SK-N-MC (cell line): ENCODE measurements at regions not wholly inside any gene's neighbourhood (a gene's known extent, or its start where the extent isn't known, plus 50 kb on each side); places are given as distances from the start of the nearest gene placed in this dataset.
"Not testable (repeated sequence)": the region's sequence is repeated elsewhere in the genome, so short reads cannot be mapped to it uniquely, and the experiment has no call there.

Experiments used
- DNase-seq: peaks from one replicate; pipeline ENCODE4 v3.0.0-alpha.2; 2011; ENCODE audit warnings: low read depth, low spot score
- H3K27ac ChIP-seq: fragments of 200-600 bp; sonication (generic); 2 replicates; pipeline ENCODE4 v1.5.1; 2016; ENCODE audit warnings: mixed run types
- H3K36me3 ChIP-seq: fragments of 200-600 bp; sonication (generic); 2 replicates; pipeline ENCODE4 v1.6.1; 2017; ENCODE audit warnings: antibody characterized with exemption, low read length, mixed read lengths; ENCODE audit not compliant: insufficient read depth
- H3K4me3 ChIP-seq: fragments of 200-600 bp; sonication (generic); 2 replicates; pipeline ENCODE4 v1.5.1; 2016
- H3K9ac ChIP-seq: fragments of 200-600 bp; sonication (generic); 2 replicates; pipeline ENCODE4 v1.8.0; 2017; ENCODE audit warnings: mixed run types, mixed read lengths; ENCODE audit not compliant: insufficient read length
- H3K9me3 ChIP-seq: fragments of 200-600 bp; sonication (generic); 2 replicates; pipeline ENCODE4 v1.6.1; 2017; ENCODE audit warnings: low read depth, mild to moderate bottlenecking, antibody characterized with exemption, low read length, moderate library complexity, mixed read lengths
- EZH2 ChIP-seq: fragments of 200-600 bp; sonication (generic); IDR thresholded peaks from one replicate; pipeline ENCODE4 v1.6.1; 2017; ENCODE audit warnings: antibody characterized with exemption
- FOXP2 ChIP-seq: optimal IDR thresholded peaks from 2 replicates; pipeline ENCODE3; 2011; ENCODE audit warnings: mild to moderate bottlenecking, moderate library complexity; ENCODE audit not compliant: insufficient read depth; ENCODE audit errors: extremely low read length, control extremely low read depth
- POLR2AphosphoS5 ChIP-seq: IDR thresholded peaks from 2 replicates; pipeline ENCODE4 v1.6.1; 2012; ENCODE audit warnings: mild to moderate bottlenecking, low read depth, low read length, borderline replicate concordance

DNA sequence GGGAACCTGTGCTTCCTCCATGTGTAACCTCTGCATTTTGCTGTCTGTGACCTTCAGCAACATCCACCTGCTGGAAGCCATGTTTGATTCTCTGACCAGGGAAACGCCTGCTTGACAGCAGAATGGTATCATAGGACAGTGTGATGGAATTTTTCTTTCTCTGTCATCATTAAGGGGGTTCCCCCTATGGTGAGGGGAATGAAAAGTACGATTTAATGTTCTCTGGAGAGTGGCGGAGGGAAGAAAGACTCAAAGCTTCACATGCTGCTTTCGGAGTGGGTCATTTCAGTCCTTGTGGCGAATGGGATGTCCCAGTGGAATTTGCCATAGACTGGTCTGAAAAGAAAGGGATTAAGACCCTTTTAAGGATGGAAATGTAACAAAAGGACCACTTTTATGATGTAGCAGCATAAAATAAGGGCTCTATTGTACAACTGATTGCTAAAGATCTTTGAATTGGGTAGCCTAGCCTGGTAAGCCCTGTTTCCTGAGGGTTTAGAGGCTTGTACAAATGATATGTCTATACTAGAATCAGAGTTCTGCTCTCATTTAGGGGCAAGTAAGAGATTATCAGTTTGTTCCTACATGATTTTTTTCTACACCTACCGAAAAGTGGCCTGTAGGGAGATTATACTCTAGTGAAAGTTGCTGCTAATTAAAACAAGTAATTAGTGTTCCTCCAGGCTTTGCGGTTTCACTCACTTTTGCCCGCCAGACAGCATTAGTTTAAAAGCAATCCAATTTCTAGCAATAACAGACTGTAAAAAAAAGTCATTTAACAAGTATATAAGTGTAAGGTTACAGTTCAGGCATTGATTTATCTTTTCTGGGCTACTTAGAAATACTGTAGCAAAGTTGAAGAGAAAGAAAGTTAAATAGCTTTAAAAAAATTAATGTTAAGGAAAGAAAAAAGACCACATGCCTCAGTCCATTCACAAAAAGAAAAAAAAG, 904.5 kb downstream of the NR2F1-AS1 start:
- no peaks in the 10 kb centered on the region for H3K9me3 ChIP-seq
- H3K36me3 ChIP-seq, result no peaks in the 10 kb centered on the region
- no peak for DNase-seq
- peak overlapping the region; percentile 20; the same call in 1 of the 2 replicates for H3K27ac ChIP-seq
- H3K9ac ChIP-seq, result no peak overlapping the region
- TF ChIP-seq FOXP2 (no peak), POLR2AphosphoS5 (no peak), EZH2 (no peak)
- no peak overlapping the region for H3K4me3 ChIP-seq

DNA sequence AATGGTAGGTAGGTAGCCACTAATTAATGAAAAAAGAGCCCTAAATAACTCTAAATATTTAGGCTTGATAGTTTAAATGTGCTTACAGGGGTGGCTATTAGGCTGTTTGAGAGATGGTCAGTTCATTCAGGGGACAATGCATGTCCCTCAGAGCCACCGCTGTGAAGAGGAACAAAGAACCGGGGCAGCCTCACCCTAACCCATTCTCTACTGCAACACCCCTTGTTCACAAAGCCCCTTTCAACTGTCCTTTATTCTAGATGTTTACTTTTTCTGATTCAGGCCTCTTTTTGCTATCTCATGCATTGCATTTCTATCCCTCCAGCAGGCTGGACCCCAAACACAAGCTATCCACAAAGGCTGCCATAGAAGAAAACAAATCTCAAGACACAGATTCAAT, 906.7 kb downstream of the NR2F1-AS1 start:
- Histone ChIP-seq H3K27ac (no peak overlapping the region), H3K36me3 (no peaks in the 10 kb centered on the region), H3K9ac (no peak overlapping the region), H3K9me3 (no peaks in the 10 kb centered on the region), H3K4me3 (no peak overlapping the region)
- no peak for DNase-seq
- TF ChIP-seq EZH2 (no peak), POLR2AphosphoS5 (no peak), FOXP2 (no peak)

- no peaks in the 10 kb centered on the region for H3K36me3 ChIP-seq
- no peak for DNase-seq
- H3K9me3 ChIP-seq, result no peaks in the 10 kb centered on the region
- no peak overlapping the region for H3K27ac ChIP-seq
- no peak for TF ChIP-seq FOXP2
- TF ChIP-seq EZH2, result no peak
- TF ChIP-seq POLR2AphosphoS5, result no peak
- no peak overlapping the region for H3K4me3 ChIP-seq
- no peak overlapping the region for H3K9ac ChIP-seq
These were observed 915.5 kb downstream of the NR2F1-AS1 start for GRCh38 chr5:92665506-92665905.

GRCh38 chr5:92662741-92663140, 918.3 kb downstream of the NR2F1-AS1 start:
- Histone ChIP-seq H3K9me3 (no peaks in the 10 kb centered on the region), H3K27ac (peak overlapping the region; percentile 26; the same call in 1 of the 2 replicates), H3K36me3 (no peaks in the 10 kb centered on the region), H3K9ac (no peak overlapping the region), H3K4me3 (no peak overlapping the region)
- no peak for DNase-seq
- TF ChIP-seq EZH2 (no peak), POLR2AphosphoS5 (no peak), FOXP2 (no peak)

DNA sequence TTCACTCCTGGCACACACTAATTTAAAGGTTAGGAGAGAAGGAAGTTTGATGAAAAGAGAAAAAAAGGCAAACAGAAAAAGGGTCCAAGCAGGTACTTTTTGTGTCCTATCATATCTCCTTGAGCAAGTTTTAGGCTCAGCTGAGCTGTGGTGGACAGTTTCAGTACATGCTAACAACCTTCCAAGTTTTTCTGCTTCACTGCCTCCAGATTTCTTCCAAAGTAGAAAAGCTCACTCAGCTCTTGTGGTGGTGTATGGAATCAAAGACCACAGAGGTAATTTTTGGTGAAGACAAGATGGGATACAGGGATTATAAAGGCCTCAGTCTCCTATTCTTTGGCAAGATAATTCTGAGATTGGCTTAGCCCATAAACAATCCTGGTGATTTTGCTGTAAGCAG, 921.8 kb downstream of the NR2F1-AS1 start:
- H3K9me3 ChIP-seq, result no peaks in the 10 kb centered on the region
- DNase-seq, result no peak
- H3K9ac ChIP-seq, result no peak overlapping the region
- peak overlapping the region; percentile 10; the same call in 1 of the 2 replicates for H3K27ac ChIP-seq
- no peak overlapping the region for H3K4me3 ChIP-seq
- H3K36me3 ChIP-seq, result no peaks in the 10 kb centered on the region
- no peak for TF ChIP-seq POLR2AphosphoS5
- no peak for TF ChIP-seq FOXP2
- TF ChIP-seq EZH2, result no peak

DNA sequence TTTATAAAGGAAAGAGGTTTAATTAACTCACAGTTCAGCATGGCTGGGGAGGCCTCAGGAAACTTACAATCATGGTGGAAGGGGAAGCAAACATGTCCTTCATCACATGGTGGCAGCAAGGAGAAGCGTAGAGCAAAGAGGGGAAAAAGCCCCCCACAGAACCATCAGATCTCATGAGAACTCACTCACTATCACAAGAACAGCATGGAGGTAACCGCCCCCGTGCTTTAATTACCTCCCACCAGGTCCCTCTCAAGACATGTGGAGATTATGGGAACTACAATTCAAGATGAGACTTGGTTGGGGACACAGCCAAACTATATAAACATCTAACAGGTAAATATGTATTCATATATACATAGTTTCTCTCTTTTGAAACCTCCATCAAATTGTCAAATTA, 926.4 kb downstream of the NR2F1-AS1 start:
- H3K9me3 ChIP-seq, DNase-seq, H3K36me3 ChIP-seq, H3K9ac ChIP-seq, H3K27ac ChIP-seq, H3K4me3 ChIP-seq: not testable (repeated sequence)

- no peaks in the 10 kb centered on the region for H3K36me3 ChIP-seq
- TF ChIP-seq FOXP2 (no peak), POLR2AphosphoS5 (no peak), EZH2 (no peak)
- no peak for DNase-seq
- peak overlapping the region; percentile 83 for H3K27ac ChIP-seq
- H3K9ac ChIP-seq, result no peak overlapping the region
- H3K4me3 ChIP-seq, result peak overlapping the region; percentile 10; the same call in 1 of the 2 replicates
- no peaks in the 10 kb centered on the region; the same call in 1 of the 2 replicates for H3K9me3 ChIP-seq
These were observed 927.1 kb downstream of the NR2F1-AS1 start for GRCh38 chr5:92653730-92654461.

- no peak overlapping the region for H3K9ac ChIP-seq
- DNase-seq, result no peak
- H3K9me3 ChIP-seq, result no peaks in the 10 kb centered on the region; the same call in 1 of the 2 replicates
- H3K4me3 ChIP-seq, result peak overlapping the region; percentile 28
- TF ChIP-seq FOXP2, result peak; percentile 73
- TF ChIP-seq POLR2AphosphoS5, result no peak; the same call in 1 of the 2 replicates
- no peaks in the 10 kb centered on the region for H3K36me3 ChIP-seq
- peak overlapping the region; percentile 83 for H3K27ac ChIP-seq
These were observed 928.3 kb downstream of the NR2F1-AS1 start for GRCh38 chr5:92652756-92653155.
